Stimulated activated CD4-positive, alpha-beta T cell treated with anti-CD3 and anti-CD28 coated beads, Interleukin-15, amount 100 ng/mL, for 24 hours (primary cell): ENCODE measurements at regions not wholly inside any gene's neighbourhood (a gene's known extent, or its start where the extent isn't known, plus 50 kb on each side); places are given as distances from the start of the nearest gene placed in this dataset.
A peak's percentile ranks its signal among the peaks of the same experiment; 100 is the strongest.
"Not testable (repeated sequence)": the region's sequence is repeated elsewhere in the genome, so short reads cannot be mapped to it uniquely, and the experiment has no call there.

ENCODE experiments used
- DNase-seq: peaks from one replicate; pipeline ENCODE4 v3.0.0-alpha.2; 2020

GRCh38 chr2:201946746-201947145 lies 86.9 kb upstream of the FZD7 start:
- DNase-seq, result not testable (repeated sequence)

GRCh38 chr2:201947287-201947686 lies 86.4 kb upstream of the FZD7 start:
- no peak for DNase-seq

- no peak for DNase-seq
Observed at GRCh38 chr2:201949181-201949926, 84.3 kb upstream of the FZD7 start.

- DNase-seq, result no peak
Observed at GRCh38 chr2:201949927-201950246, 83.8 kb upstream of the FZD7 start.

GRCh38 chr2:201950606-201951005 lies 83.0 kb upstream of the FZD7 start:
- no peak for DNase-seq

- no peak for DNase-seq
Observed at GRCh38 chr2:201952187-201952586, 81.5 kb upstream of the FZD7 start.

GRCh38 chr2:201953396-201953795 lies 80.3 kb upstream of the FZD7 start:
- no peak for DNase-seq

- no peak for DNase-seq
Observed at GRCh38 chr2:201953880-201954279, 79.8 kb upstream of the FZD7 start.

- no peak for DNase-seq
Observed at GRCh38 chr2:201955231-201955630, 78.4 kb upstream of the FZD7 start.

- no peak for DNase-seq
Observed at GRCh38 chr2:201955702-201956141, 77.9 kb upstream of the FZD7 start.

- DNase-seq, result no peak
Observed at GRCh38 chr2:201956361-201956760, 77.3 kb upstream of the FZD7 start.

- no peak for DNase-seq
Observed at GRCh38 chr2:201957091-201957490, 76.6 kb upstream of the FZD7 start.

- no peak for DNase-seq
Observed at GRCh38 chr2:201959198-201959597, 74.5 kb upstream of the FZD7 start.

- DNase-seq, result no peak
Observed at GRCh38 chr2:201959626-201960025, 74.0 kb upstream of the FZD7 start.

- no peak for DNase-seq
Observed at GRCh38 chr2:201960305-201960704, 73.3 kb upstream of the FZD7 start.

- DNase-seq, result no peak
Observed at GRCh38 chr2:201961401-201961800, 72.3 kb upstream of the FZD7 start.

GRCh38 chr2:201962774-201963562 lies 70.7 kb upstream of the FZD7 start:
- DNase-seq, result no peak

GRCh38 chr2:201964011-201964410 lies 69.6 kb upstream of the FZD7 start:
- no peak for DNase-seq

GRCh38 chr2:201964631-201965206 lies 68.9 kb upstream of the FZD7 start:
- peak; percentile 30 for DNase-seq

GRCh38 chr2:201965550-201965949 lies 68.1 kb upstream of the FZD7 start:
- DNase-seq, result no peak

GRCh38 chr2:201966691-201967438 lies 66.8 kb upstream of the FZD7 start:
- DNase-seq, result no peak

GRCh38 chr2:201968050-201968449 lies 65.6 kb upstream of the FZD7 start:
- DNase-seq, result no peak

- DNase-seq, result no peak
Observed at GRCh38 chr2:201968476-201968875, 65.2 kb upstream of the FZD7 start.
